Activated T-cell treated with anti-CD3 and anti-CD28 coated beads, Interleukin-2, amount 50 U/mL, for 24 hours (primary cell): ENCODE measurements at regions not wholly inside any gene's neighbourhood (a gene's known extent, or its start where the extent isn't known, plus 50 kb on each side); places are given as distances from the start of the nearest gene placed in this dataset.

Source experiments
- DNase-seq: peaks from one replicate; pipeline ENCODE4 v3.0.0-alpha.2; 2020
- H3K27ac Mint-ChIP-seq: 2 replicates; pipeline ENCODE4 v1.8.0; 2020; ENCODE audit warnings: mild to moderate bottlenecking, mixed read lengths
- H3K27me3 Mint-ChIP-seq: 2 replicates; pipeline ENCODE4 v1.8.0; 2020; ENCODE audit warnings: mixed read lengths
- H3K36me3 Mint-ChIP-seq: 2 replicates; pipeline ENCODE4 v1.8.0; 2020; ENCODE audit warnings: low read depth, mixed read lengths
- H3K4me1 Mint-ChIP-seq: 2 replicates; pipeline ENCODE4 v1.8.0; 2020; ENCODE audit warnings: low read depth, mixed read lengths
- H3K4me3 Mint-ChIP-seq: 2 replicates; pipeline ENCODE4 v1.8.0; 2020; ENCODE audit warnings: mild to moderate bottlenecking, moderate library complexity, mixed read lengths
- H3K9me3 Mint-ChIP-seq: 2 replicates; pipeline ENCODE4 v1.8.0; 2020; ENCODE audit warnings: mixed read lengths

GRCh38 chr7:148950806-148951205, 66.7 kb upstream of the EZH2 start:
- H3K27me3 Mint-ChIP-seq = no peaks in the 10 kb centered on the region
- H3K9me3 Mint-ChIP-seq = no peaks in the 10 kb centered on the region
- no peak for DNase-seq
- H3K4me3 Mint-ChIP-seq = no peak overlapping the region
- H3K27ac Mint-ChIP-seq = no peak overlapping the region
- H3K4me1 Mint-ChIP-seq = no peaks in the 10 kb centered on the region
- H3K36me3 Mint-ChIP-seq = no peaks in the 10 kb centered on the region

- Mint-ChIP-seq H3K27me3 (no peaks in the 10 kb centered on the region), H3K36me3 (peaks cover 9% of the 10 kb centered on the region), H3K27ac (no peak overlapping the region), H3K4me3 (no peak overlapping the region), H3K4me1 (peaks cover 15% of the 10 kb centered on the region), H3K9me3 (no peaks in the 10 kb centered on the region)
- DNase-seq = no peak
Measured at GRCh38 chr7:148944935-148945934, 61.1 kb upstream of the EZH2 start.

- Mint-ChIP-seq H3K27me3 (no peaks in the 10 kb centered on the region), H3K4me1 (peaks cover 30% of the 10 kb centered on the region), H3K4me3 (peak overlapping the region; percentile 99)
Measured at GRCh38 chr7:148941598-148942275, 57.6 kb upstream of the EZH2 start.

GRCh38 chr7:148940702-148941597, 56.9 kb upstream of the EZH2 start:
- H3K9me3 Mint-ChIP-seq = no peaks in the 10 kb centered on the region
- peak overlapping the region; percentile 99 for H3K4me3 Mint-ChIP-seq
- H3K4me1 Mint-ChIP-seq = peaks cover 30% of the 10 kb centered on the region
- peak; percentile 84 for DNase-seq
- peak overlapping the region; percentile 100 for H3K27ac Mint-ChIP-seq
- H3K27me3 Mint-ChIP-seq = no peaks in the 10 kb centered on the region
- H3K36me3 Mint-ChIP-seq = peaks cover 9% of the 10 kb centered on the region

More at GRCh38 chr7:148941598-148942275, 57.6 kb upstream of the EZH2 start:
- peak overlapping the region; percentile 100 for H3K27ac Mint-ChIP-seq
- peak; percentile 69 for DNase-seq
- peaks cover 9% of the 10 kb centered on the region for H3K36me3 Mint-ChIP-seq
- no peaks in the 10 kb centered on the region for H3K9me3 Mint-ChIP-seq

- Mint-ChIP-seq H3K4me3 (peak overlapping the region; percentile 99), H3K9me3 (no peaks in the 10 kb centered on the region), H3K27ac (peak overlapping the region; percentile 93), H3K36me3 (peaks cover 14% of the 10 kb centered on the region), H3K27me3 (no peaks in the 10 kb centered on the region), H3K4me1 (peaks cover 31% of the 10 kb centered on the region)
- DNase-seq = no peak
Measured at GRCh38 chr7:148939128-148939755, 55.2 kb upstream of the EZH2 start.

- Mint-ChIP-seq H3K36me3 (peaks cover 7% of the 10 kb centered on the region), H3K27me3 (no peaks in the 10 kb centered on the region), H3K27ac (no peak overlapping the region), H3K4me3 (no peak overlapping the region), H3K9me3 (no peaks in the 10 kb centered on the region), H3K4me1 (peaks cover 30% of the 10 kb centered on the region)
- DNase-seq = no peak
Measured at GRCh38 chr7:148935451-148935850, 51.4 kb upstream of the EZH2 start.
